Heart right ventricle (tissue), 16 donors: ENCODE measurements at regions not wholly inside any gene's neighbourhood (a gene's known extent, or its start where the extent isn't known, plus 50 kb on each side); places are given as distances from the start of the nearest gene placed in this dataset.

Source experiments
- ATAC-seq, 8 donors: fragments of 200-7000 bp; cut with Tn5 transposase; one replicate each; pipeline ENCODE4 v1.9.1; 2020; ENCODE audit warnings: mild to moderate bottlenecking in 8 of 8, moderate library complexity in 8 of 8, moderate number of reproducible peaks in 1 of 8
- DNase-seq, 2 donors: peaks; one replicate each; pipeline ENCODE4 v3.0.0-alpha.2; 2020
- H3K27ac ChIP-seq, 10 donors: fragments of 200-600 bp; sonication (generic) in 2 of 10; one replicate each; pipeline versions ENCODE4 v1.5.0 to v1.8.0; 2020 to 2022; ENCODE audit warnings: mild to moderate bottlenecking in 3 of 10
- H3K27me3 ChIP-seq, 7 donors: fragments of 200-600 bp; one replicate each; pipeline ENCODE4 v1.8.0; 2021 to 2022; ENCODE audit warnings: mild to moderate bottlenecking in 2 of 7
- H3K36me3 ChIP-seq, 9 donors: fragments of 200-600 bp; sonication (generic) in 1 of 9; one replicate each; pipeline versions ENCODE4 v1.5.0 to v1.8.0; 2020 to 2022; ENCODE audit warnings: mild to moderate bottlenecking in 2 of 9
- H3K4me1 ChIP-seq, 9 donors: fragments of 200-600 bp; sonication (generic) in 1 of 9; one replicate each; pipeline versions ENCODE4 v1.5.0 to v1.8.0; 2020 to 2022; ENCODE audit warnings: mild to moderate bottlenecking in 4 of 9
- H3K4me3 ChIP-seq, 10 donors: fragments of 200-600 bp; sonication (generic) in 2 of 10; one replicate each; pipeline versions ENCODE4 v1.5.0 to v1.8.0; 2020 to 2022; ENCODE audit warnings: mild to moderate bottlenecking in 7 of 10, moderate library complexity in 2 of 10
- H3K9me3 ChIP-seq, 11 donors: fragments of 200-600 bp in 10 of 11; sonication (generic) in 2 of 11; one replicate each; pipeline versions ENCODE4 v1.5.0 to v1.8.0; 2013 to 2022; ENCODE audit warnings: mild to moderate bottlenecking in 2 of 11, control low read depth in 1 of 11, moderate library complexity in 1 of 11
- WGBS, 2 donors: extraction: QIAGEN DNeasy Blood & Tissue Kit; methylation state at CpG; one replicate each; pipeline ENCODE4 v1.1.7; 2013; ENCODE audit warnings: inconsistent platforms in 1 of 2; 5-methylcytosine and 5-hydroxymethylcytosine counted together
- intact Hi-C, 10 donors: fragments of 100-400 bp; cut with DNase I; formaldehyde crosslinking; loops; one replicate each; pipeline versions ENCODE4 v1.11.1 to v1.14.2; 2022
- TF ChIP-seq, protein P1 (sequence below), 9 donors: fragments of 200-600 bp; sonication (generic) in 2 of 9; IDR thresholded peaks; one replicate each; pipeline versions ENCODE4 v1.5.0 to v1.8.0; 2021 to 2022; ENCODE audit warnings: antibody characterized with exemption in 9 of 9, mild to moderate bottlenecking in 5 of 9, moderate library complexity in 1 of 9
- donor health status: Arrhythmogenic right ventricular cardiomyopathy.
- donor health status: ischemic (EF 13 %, LVEDD 7.1; RV severe dilation, severe dysfunction).
- donor health status: healthy with polysubstance abuse.
- donor health status: DM: no; HTN: yes; CAD: no.
- donor health status: DM: no; HTN: no; CAD: no.
- donor health status: ischemic (EF 25% LVEDD 6.9; RV normal size, moderate dysfunction).
- donor health status: ischemic (EF 25% LVEDD 5.7; RV mildly dilated, moderate dysfunction).
- donor health status: healthy.
- donor health status: DM: yes; HTN: yes; CAD: no.
- donor health status: Ischemic cardiomyopathy.
- donor health status: ischemic (EF 35%, LVEDD 5.7; RV mildly dilated, moderate dysfunction).
- donor health status: nonischemic (EF 11% LVEDD 7.7; RV severe dilation, severe dysfunction).
- donor health status: DM: yes; HTN: yes; CAD: no.
- donor health status: PGD.
- donor health status: ischemic (EF 29% LVEDD 5.4; RV normal size, mild dysfunction).
- donor health status: nonischemic (EF 23%, LVEDD 6.1; RV moderate dilation, normal function).

DNA sequence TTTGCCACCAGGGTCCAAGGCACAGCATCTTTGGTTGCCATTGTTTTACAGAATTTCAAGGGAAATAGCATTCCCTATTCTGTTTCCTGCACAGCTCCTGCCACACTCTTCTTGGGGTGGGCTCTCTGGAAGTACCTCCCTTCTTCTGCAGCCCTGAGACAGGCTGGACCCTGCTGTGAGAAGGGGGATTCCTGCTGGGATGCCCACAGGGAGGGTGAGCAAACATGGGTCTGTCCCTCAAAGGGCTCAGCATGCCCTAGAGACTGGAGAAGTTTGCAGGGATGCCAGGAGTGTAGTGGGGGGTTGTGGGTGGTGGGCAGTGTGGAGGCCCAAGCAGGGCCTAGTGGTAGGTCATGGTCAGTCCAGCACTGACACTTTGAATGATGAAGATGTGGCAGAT is 222.2 kb upstream of the GPR26 start:
- ATAC-seq (no peak), DNase-seq (no peak)
- Histone ChIP-seq H3K4me3 (no peak overlapping the region), H3K27ac (no peak overlapping the region), H3K4me1 (no peaks in the 10 kb centered on the region), H3K36me3 (no peaks in the 10 kb centered on the region), H3K9me3 (no peaks in the 10 kb centered on the region), H3K27me3 (peaks cover 0 to 4% (median 0%) of the 10 kb centered on the region in 7 donors)
- TF ChIP-seq, protein P1, sequence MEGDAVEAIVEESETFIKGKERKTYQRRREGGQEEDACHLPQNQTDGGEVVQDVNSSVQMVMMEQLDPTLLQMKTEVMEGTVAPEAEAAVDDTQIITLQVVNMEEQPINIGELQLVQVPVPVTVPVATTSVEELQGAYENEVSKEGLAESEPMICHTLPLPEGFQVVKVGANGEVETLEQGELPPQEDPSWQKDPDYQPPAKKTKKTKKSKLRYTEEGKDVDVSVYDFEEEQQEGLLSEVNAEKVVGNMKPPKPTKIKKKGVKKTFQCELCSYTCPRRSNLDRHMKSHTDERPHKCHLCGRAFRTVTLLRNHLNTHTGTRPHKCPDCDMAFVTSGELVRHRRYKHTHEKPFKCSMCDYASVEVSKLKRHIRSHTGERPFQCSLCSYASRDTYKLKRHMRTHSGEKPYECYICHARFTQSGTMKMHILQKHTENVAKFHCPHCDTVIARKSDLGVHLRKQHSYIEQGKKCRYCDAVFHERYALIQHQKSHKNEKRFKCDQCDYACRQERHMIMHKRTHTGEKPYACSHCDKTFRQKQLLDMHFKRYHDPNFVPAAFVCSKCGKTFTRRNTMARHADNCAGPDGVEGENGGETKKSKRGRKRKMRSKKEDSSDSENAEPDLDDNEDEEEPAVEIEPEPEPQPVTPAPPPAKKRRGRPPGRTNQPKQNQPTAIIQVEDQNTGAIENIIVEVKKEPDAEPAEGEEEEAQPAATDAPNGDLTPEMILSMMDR (IDR thresholded peaks at IDR 0.05) = no peak
- intact Hi-C loops = no loop called here

DNA sequence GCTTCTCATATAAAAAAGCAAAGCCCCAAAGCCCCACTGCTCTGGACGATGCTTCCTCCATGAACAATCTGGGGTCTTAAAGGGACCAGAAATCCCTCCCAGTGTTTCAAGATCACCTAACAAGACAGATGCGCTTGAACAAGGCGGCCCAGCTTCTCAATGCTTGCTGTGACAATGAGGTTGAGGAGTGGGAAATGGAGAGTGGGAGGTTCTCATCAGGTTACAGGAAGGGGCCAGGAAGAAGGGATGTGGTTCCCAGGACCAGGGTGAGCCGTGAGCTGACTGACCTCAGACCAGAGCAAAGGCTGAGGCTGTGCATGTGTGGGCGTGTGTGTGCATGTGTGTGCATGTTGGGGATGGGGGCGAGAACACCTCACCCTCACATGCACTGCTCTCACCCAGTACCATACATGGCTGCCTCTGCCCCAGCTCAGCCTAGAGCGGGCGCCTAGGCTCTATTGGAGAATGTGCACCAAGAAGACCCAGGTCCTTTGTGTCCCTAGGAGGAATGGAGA is 220.8 kb upstream of the GPR26 start:
- 81 to 85% methylated on average over 8 of the region's 8 CpGs for WGBS, 2 donors
- Histone ChIP-seq H3K4me3 (no peak overlapping the region), H3K36me3 (no peaks in the 10 kb centered on the region), H3K4me1 (no peaks in the 10 kb centered on the region), H3K9me3 (no peaks in the 10 kb centered on the region), H3K27me3 (peaks cover 0 to 4% (median 0%) of the 10 kb centered on the region in 7 donors), H3K27ac (no peak overlapping the region)
- no peak for DNase-seq
- ATAC-seq = no peak
- TF ChIP-seq, protein P1 (IDR thresholded peaks at IDR 0.05) = no peak
- intact Hi-C loops = no loop called here

DNA sequence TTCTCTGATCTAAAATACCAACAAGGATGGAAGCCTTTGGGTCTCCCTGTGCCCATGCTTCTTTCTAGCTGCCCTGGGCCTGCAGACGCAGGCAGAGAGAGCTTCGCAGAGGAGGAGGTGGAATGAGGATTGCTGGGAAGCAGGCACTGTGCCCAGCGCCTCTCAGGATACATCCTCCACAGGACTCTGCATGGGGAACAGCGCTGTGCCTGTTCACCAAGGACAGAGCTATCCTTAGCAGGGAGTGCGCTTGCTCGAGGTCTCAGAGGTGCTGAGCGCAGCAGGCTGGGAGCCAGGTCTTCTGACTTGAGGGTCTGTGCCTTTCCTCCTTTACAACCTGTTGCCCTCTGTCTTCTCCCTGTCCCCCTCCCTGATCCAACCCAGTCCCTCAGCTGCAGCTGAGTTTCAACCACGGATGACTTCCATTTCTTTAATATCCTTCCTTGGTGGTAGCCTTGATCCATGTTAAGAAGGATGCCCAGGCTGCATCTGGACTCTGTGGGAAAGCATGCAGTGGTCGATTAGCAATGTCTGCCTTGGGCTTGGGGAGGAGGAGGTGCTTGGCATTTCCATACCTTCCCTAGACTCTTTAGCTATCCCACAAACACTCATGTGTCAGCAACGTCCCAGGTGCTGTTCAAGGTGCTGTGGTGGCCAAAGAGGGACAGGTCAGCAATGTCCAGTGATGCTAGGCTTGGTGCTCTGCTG is 219.6 kb upstream of the GPR26 start:
- ATAC-seq = no peak
- intact Hi-C loops = no loop called here
- Histone ChIP-seq H3K27ac (no peak overlapping the region), H3K36me3 (no peaks in the 10 kb centered on the region), H3K4me1 (no peaks in the 10 kb centered on the region), H3K4me3 (no peak overlapping the region), H3K27me3 (peaks cover 0 to 4% (median 0%) of the 10 kb centered on the region in 7 donors), H3K9me3 (no peaks in the 10 kb centered on the region)
- no peak for DNase-seq
- TF ChIP-seq, protein P1 (IDR thresholded peaks at IDR 0.05) = no peak
- WGBS, 2 donors = 61 to 70% methylated on average over 10 of the region's 10 CpGs

DNA sequence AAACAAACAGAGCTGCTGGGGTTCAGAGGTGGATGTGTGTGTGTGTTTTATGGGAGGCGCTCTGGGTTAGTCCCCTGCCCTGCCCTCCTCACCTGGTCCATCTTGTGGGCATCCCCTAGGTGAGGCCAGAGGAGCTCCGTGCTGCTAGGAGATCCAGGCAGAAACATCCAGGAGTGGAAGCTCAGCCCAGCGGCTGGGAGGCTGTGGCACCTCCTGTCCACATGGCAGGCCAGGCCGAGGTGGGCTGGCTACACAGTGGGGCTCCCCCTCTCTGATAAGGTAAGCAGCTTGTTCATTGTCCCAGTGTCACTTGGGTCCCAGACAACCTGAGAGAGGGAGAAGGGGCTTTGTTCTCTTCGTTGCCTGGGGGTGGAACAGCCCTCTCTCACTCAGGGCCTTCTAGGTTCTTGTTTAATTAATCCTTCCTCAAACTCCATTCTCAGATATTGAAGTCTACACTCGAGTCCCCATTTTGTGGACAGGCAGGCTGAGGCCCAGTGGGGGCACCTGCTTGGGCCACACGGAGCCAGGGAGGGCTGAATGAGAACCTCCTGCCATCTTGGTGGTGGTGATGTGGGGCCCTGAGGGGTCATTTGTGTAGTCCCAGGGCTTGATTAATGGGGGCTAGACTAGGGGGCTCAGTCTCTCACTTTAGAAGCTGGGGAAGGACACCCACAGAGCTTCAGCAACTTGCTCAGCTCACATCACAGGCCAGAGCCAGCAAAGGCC is 216.8 kb upstream of the GPR26 start:
- intact Hi-C loops = no loop called here
- H3K36me3 ChIP-seq = no peaks in the 10 kb centered on the region
- no peak for DNase-seq
- no peak for ATAC-seq
- no peak overlapping the region for H3K4me3 ChIP-seq
- TF ChIP-seq, protein P1 (IDR thresholded peaks at IDR 0.05) = no peak
- H3K4me1 ChIP-seq = no peaks in the 10 kb centered on the region
- H3K27ac ChIP-seq = no peak overlapping the region
- WGBS, 2 donors = 74 to 82% methylated on average over 7 of the region's 7 CpGs
- H3K9me3 ChIP-seq = no peaks in the 10 kb centered on the region
- H3K27me3 ChIP-seq = peaks cover 0 to 6% (median 0%) of the 10 kb centered on the region in 7 donors
